CD4-positive, alpha-beta T cell treated with Interleukin-17A for 1 hour (primary cell): ENCODE measurements at regions not wholly inside any gene's neighbourhood (a gene's known extent, or its start where the extent isn't known, plus 50 kb on each side); places are given as distances from the start of the nearest gene placed in this dataset.
"Not testable (repeated sequence)": the region's sequence is repeated elsewhere in the genome, so short reads cannot be mapped to it uniquely, and the experiment has no call there.

Experiments used
- DNase-seq: peaks from one replicate; pipeline ENCODE4 v3.0.0-alpha.2; 2020

GRCh38 chr1:161454865-161455707 lies 50.2 kb upstream of the FCGR2A start:
- not testable (repeated sequence) for DNase-seq

DNA sequence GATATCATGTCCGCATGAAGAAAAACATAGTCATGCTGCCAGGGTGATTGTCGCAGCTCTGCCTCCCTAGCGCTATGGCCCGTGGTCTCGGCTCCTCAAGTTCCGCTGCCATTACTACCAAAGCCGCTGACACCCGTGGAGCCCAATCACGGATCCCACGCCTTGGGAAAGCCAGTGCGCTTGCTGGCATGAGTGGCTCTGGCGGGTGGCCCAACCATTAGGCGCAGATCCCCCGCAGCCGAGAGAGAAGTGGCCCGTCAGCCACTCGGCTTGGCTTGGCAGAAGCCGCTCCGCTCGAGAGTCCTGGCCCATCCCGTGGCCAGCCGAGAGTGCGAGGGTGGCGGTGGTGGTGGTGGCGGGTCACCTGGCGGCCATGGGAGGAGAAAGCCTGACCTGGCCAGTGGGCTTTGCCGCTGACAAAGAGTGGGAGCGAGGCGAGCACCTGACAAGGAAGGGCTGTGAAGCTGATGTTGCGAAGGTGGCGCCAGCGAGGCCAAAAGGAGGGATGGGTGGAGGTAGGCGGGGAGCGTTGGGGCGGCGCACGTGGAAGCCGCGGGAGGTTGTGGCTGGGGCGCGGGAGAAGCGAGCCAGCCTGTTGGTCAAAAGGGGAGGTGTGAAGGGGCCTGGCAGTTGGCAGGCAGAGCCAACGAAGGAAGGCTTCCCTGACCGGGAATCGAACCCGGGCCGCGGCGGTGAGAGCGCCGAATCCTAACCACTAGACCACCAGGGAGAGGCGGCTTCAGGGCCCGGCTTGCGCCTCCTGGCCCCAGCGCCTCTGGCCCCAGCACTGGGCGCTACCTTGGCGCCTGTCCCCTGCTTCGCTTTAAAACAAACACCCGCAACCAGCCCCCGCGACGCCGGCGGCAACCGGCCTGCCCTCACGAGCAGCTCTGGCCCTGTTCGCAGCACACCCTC lies 51.0 kb upstream of the FCGR2A start:
- DNase-seq, result not testable (repeated sequence)

- not testable (repeated sequence) for DNase-seq
These were observed 53.4 kb upstream of the FCGR2A start for GRCh38 chr1:161451698-161452348.

DNA sequence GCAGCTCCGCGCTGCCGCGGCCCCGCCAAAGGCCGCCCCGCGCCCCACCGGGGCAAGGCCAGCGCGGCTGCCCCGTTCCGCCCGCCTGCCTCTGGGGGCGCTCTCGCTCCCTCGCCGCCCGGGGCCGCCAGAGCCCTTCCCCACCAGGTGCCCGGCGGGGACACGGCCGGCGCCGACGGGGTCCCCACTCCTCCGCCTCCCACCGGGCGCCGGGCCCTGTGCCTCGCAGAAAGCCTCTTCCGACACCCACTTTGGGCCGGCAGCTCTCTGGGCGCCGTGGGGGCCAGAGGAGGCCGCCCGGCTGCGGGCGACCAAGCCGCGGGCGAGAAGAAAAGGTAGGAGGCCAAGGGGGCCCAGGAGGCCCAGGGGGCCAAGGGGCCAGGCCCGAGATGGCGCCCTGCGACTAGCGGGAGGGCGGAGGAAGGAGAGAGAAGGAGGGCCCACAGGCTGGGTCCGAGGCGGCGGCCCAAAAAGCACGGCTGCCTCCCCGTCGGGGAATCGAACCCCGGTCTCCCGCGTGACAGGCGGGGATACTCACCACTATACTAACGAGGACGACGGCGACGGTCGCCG lies 57.4 kb upstream of the FCGR2A start:
- not testable (repeated sequence) for DNase-seq

DNA sequence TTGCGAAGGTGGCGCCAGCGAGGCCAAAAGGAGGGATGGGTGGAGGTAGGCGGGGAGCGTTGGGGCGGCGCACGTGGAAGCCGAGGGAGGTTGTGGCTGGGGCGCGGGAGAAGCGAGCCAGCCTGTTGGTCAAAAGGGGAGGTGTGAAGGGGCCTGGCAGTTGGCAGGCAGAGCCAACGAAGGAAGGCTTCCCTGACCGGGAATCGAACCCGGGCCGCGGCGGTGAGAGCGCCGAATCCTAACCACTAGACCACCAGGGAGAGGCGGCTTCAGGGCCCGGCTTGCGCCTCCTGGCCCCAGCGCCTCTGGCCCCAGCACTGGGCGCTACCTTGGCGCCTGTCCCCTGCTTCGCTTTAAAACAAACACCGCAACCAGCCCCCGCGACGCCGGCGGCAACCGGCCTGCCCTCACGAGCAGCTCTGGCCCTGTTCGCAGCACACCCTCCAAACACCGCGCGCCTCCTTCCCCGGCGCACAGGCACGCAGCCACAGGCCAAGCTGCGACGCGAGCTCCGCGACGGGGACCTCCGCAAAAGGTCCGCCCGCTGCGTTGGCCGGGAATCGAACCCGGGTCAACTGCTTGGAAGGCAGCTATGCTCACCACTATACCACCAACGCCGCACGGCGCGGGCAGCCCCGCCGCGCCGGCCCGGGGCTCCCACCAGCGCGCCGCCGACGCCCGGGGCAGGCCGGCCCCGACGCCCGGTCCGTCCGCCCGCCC lies 58.1 kb upstream of the FCGR2A start:
- DNase-seq, result not testable (repeated sequence)

DNA sequence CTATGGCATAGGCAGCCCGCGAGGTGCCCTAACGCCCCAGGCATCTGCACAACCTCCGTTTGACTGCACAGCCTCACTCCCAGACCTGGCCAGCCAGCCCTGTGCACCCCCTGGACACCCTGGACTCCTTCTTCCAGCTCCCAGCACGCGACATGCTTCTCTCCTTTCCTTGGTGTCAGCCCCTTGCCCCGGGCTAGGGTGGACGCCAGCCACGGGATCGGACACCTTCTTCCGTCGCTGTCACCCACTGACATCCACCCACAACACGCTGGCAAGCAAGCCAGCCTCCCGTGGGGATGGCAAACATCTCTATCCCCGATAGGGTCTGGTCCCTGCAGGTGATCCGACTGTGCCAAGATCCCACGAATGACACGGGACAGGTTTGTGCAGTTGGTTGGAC lies 60.5 kb upstream of the FCGR2A start:
- DNase-seq, result not testable (repeated sequence)

GRCh38 chr1:161444255-161444654 lies 61.0 kb upstream of the FCGR2A start:
- not testable (repeated sequence) for DNase-seq

GRCh38 chr1:161440312-161440894 lies 64.9 kb upstream of the FCGR2A start:
- peak; percentile 55 for DNase-seq

DNA sequence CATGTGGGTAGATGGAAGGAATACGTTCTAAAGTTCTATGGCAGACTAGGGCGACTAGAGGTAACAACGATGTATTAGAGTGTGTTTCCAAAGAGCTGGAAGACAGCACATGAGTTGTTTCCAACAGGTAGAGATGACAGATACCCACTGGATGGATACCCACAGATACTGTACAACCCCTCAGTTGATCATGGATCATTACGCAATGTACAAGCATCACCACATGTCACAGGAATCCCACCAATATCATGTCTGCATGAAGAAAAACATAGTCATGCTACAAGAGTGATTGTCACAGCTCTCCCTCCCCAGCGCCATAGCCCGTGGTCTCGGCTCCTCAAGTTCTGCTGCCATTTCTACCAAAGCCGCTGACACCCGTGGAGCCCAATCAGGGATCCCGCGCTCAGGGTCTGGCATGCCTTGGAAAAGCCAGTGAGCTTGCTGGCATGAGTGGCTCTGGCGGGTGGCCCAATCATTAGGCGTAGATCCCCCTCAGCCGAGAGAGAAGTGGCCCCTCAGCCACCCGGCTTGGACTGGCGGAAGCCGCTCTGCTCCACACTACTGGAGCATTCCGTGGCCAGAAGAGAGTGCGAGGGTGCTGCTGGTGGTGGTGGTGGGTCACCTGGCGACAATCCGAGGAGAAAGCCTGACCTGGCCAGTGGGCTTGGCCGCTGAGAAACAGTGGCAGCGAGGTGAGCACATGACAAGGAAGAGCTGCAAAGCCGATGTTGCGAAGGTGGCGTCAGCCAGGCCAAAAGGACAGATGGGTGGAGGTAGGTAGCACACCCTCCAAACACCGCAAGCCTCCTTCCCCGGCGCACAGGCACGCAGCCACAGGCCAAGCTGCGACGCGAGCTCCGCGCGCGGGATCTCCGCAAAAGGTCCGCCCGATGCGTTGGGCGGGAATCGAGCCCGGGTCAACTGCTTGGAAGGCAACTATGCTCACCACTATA lies 65.7 kb upstream of the FCGR2A start:
- DNase-seq, result no peak

DNA sequence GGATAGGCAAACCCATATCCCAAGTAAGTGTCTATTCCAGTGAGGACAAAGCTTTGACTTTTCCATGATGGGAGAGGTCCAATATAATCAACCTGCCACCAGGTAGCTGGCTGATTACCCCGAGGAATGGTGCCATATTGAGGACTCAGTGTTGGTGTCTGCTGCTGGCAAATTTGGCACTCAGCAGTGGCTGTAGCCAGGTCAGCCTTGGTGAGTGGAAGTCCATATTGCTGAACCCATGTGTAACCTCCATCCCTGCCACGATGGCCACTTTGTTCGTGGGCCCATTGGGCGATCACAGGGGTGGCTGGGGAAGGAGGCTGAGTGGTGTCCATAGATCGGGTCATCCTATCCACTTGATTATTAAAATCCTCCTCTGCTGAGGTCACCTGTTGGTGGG lies 65.5 kb upstream of the CFAP126 start:
- not testable (repeated sequence) for DNase-seq

DNA sequence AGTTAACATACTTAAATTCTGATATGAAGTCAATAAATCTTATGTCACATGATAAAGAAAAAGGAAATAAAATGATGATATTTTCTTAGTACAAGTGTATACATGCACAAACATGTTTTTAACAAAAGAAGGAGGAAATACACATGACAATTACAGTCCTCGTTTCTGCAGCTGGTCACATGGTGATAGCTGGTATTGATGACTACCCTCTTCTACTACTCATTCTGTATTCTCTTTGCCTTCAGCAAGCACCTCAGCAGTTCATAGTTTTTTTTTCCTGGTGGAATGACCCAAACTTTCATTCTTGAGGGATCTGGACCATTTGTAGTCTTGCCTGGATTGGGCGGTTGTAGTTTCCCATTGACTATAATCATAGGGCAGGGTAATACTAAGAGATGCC lies 64.4 kb upstream of the CFAP126 start:
- DNase-seq, result no peak

DNA sequence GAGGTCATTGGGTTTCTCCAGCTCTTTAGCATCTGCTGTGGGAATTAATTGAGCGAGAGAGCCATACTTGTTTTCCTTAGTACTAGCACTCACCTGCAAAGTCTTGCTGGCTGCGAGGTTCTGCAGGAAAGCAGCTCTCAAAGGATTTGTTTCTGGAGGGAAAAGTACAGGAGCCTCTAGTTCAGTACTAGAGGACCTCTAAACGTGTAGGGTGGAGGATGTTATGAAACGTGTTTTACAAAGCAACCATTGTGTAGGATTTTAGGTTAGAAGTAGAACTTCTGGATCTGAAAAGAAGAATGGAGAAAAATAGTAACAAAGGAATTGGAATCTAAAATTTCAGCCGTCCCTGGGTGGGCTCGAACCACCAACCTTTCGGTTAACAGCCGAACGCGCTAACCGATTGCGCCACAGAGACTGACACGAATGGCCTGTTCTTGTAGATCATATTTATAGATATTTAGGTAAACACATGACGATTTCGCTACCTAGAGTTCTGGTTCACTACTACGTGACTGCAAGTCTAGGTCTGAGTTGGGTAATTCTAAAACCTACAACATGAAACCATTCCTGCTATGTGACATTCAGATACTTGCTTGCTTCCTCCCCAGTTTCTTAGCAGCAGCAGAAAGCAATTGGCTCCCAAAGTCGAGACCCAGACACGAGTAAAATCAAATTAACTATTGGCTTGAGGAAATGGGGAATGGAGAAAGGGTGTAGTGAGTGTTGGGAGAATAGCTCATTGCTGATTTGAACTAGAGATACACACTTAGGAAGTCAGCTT lies 60.2 kb upstream of the CFAP126 start:
- DNase-seq, result peak; percentile 41

DNA sequence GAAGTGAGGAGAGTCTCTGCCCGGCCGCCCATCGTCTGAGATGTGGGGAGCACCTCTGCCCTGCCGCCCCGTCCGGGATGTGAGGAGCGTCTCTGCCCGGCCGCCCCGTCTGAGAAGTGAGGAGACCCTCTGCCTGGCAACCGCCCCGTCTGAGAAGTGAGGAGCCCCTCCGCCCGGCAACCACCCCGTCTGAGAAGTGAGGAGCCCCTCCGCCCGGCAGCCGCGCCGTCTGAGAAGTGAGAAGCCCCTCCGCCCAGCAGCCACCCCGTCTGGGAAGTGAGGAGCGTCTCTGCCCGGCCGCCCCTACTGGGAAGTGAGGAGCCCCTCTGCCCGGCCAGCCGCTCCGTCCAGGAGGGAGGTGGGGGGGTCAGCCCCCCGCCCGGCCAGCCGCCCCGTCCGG lies 55.2 kb upstream of the CFAP126 start:
- not testable (repeated sequence) for DNase-seq

DNA sequence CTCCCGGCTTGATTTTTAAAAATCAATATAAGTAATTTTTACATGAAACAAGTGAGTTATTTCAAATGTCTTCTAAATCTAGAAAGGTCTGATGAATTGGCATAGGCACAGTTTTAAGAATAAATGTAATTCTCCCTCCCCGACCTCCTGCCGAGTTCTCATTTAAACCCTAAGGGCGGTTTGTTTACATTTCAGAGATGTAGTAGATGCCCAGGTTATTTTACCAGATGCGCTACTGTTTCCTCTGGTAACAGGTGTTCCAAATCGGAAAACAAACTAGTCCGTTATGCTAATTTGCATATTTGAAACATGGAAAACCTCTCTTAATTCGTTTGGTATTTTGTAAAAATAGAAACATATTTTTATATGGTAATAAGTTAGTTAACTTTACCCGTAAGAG lies 53.8 kb upstream of the CFAP126 start:
- no peak for DNase-seq

DNA sequence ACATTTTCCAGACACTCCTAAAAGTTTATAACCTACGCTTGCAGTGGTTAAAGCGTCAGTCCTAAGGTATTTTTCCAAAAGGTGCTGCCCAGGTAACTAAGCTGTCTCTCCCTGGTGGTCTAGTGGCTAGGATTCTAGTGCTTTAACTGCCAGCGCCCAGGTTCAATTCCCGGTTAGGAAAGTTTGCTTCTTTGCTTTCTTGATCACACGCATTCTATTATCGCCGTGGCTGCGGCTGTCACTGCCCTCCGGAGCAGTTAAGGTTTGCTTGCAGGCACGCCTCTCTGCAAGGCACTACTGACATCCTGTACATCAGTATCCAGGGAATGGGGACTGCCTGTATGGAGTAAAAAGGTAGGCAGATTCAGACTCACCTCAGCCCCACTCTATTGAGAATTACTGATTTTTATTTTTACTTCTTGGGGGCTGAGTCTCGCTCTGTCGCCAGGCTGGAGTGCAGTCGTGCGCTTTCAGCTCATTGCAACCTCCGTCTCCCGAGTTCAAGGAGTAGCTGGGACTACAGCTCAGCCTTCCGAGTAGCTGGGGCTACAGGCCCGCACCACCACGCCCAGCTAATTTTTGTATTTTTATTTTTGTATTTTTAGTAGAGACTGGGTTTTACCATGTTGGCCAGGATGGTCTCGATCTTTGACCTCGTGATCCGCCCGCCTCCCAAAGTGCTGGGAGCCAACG lies 53.2 kb upstream of the CFAP126 start:
- no peak for DNase-seq

- DNase-seq, result not testable (repeated sequence)
These were observed 49.9 kb upstream of the CFAP126 start for GRCh38 chr1:161417536-161417935.
